Upper lobe of left lung (tissue), 6 donors: ENCODE measurements at regions not wholly inside any gene's neighbourhood (a gene's known extent, or its start where the extent isn't known, plus 50 kb on each side); places are given as distances from the start of the nearest gene placed in this dataset.

Experiments used
- ATAC-seq, 2 donors: fragments of 200-7000 bp; cut with Tn5 transposase; one replicate each; pipeline ENCODE4 v1.9.1; 2022; ENCODE audit warnings: mild to moderate bottlenecking in 2 of 2, moderate library complexity in 2 of 2; ENCODE audit not compliant: low FRiP score in 2 of 2
- DNase-seq, 2 donors: peaks; one replicate each; pipeline ENCODE4 v3.0.0-alpha.2; 2019 to 2020
- H3K27ac ChIP-seq, 4 donors: fragments of 200-600 bp; sonication (generic); one replicate each; pipeline ENCODE4 v1.5.1; 2016 to 2019
- H3K27me3 ChIP-seq, 4 donors: fragments of 200-600 bp; sonication (generic); one replicate each; pipeline ENCODE4 v1.5.1; 2017 to 2019
- H3K36me3 ChIP-seq, 4 donors: fragments of 200-600 bp; sonication (generic); one replicate each; pipeline ENCODE4 v1.5.1; 2016 to 2019
- H3K4me1 ChIP-seq, 4 donors: fragments of 200-600 bp; sonication (generic); one replicate each; pipeline ENCODE4 v1.5.1; 2018 to 2019
- H3K4me3 ChIP-seq, 4 donors: fragments of 200-600 bp; sonication (generic); one replicate each; pipeline ENCODE4 v1.5.1; 2017 to 2019; ENCODE audit warnings: mild to moderate bottlenecking in 2 of 4, moderate library complexity in 1 of 4
- H3K9me3 ChIP-seq, 4 donors: fragments of 200-600 bp; sonication (generic); one replicate each; pipeline ENCODE4 v1.5.1; 2018 to 2019
- CTCF ChIP-seq, 6 experiments: fragments of 450-650 bp in 4 of 6; fragments of 200-600 bp in 2 of 6; sonication (generic) in 2 of 6; IDR thresholded peaks; one replicate each; pipeline ENCODE4 v1.5.1; 2016 to 2019; ENCODE audit warnings: antibody characterized with exemption in 6 of 6
- EP300 ChIP-seq, 4 donors: sonication (generic); formaldehyde crosslinking; IDR thresholded peaks; one replicate each; pipeline ENCODE4 v1.5.1; 2017; ENCODE audit warnings: antibody characterized with exemption in 4 of 4, control low read depth in 2 of 4
- POLR2A ChIP-seq, 4 donors: fragments of 450-650 bp; IDR thresholded peaks; one replicate each; pipeline ENCODE4 v1.5.1; 2016 to 2017; ENCODE audit warnings: antibody characterized with exemption in 4 of 4, mild to moderate bottlenecking in 2 of 4
- POLR2AphosphoS5 ChIP-seq, 2 donors: sonication (generic); formaldehyde crosslinking; IDR thresholded peaks; one replicate each; pipeline ENCODE4 v1.5.1; 2017; ENCODE audit warnings: antibody characterized with exemption in 2 of 2
- WGBS, 2 donors: methylation state at CpG; one replicate each; pipeline ENCODE4 v1.1.5; 2017 to 2018; 5-methylcytosine and 5-hydroxymethylcytosine counted together
- donor health status: DM: no; HTN: no; CAD: no; lungs with moderate emphysema.
- donor health status: DM: no; HTN: yes; CAD: no; lungs with severe emphysema.

DNA sequence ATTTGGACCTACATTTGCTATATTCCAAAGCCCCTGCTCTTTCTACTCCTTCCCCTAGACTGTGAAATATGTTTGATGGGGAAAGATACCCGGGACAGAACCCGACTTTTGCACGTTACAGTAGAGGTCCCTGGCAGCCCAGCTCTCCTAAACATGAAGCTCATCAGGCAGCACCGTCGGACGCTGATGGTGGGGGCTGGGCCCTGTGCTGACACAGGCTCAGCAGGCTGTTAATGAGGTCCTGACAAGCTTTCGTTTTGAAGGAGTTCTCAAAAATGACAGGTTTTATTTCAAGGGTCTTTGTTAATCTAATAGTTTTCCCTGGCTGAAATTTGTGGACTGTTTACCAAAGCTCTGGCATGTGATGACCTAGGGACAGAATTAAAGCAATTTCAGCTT, 102.3 kb downstream of the SLC25A47 start:
- WGBS, 2 donors: 71 to 73% methylated on average over 7 of the region's 7 CpGs
- no peaks in the 10 kb centered on the region for H3K9me3 ChIP-seq
- H3K27ac ChIP-seq: no peak overlapping the region
- peaks cover 0 to 13% (median 2%) of the 10 kb centered on the region in 4 donors for H3K4me1 ChIP-seq
- no peak overlapping the region for H3K4me3 ChIP-seq
- no peaks in the 10 kb centered on the region for H3K27me3 ChIP-seq
- TF ChIP-seq POLR2A (IDR thresholded peaks at IDR 0.05): no peak
- TF ChIP-seq CTCF (IDR thresholded peaks at IDR 0.05): no peak
- TF ChIP-seq POLR2AphosphoS5 (IDR thresholded peaks at IDR 0.05): no peak
- TF ChIP-seq EP300 (IDR thresholded peaks at IDR 0.05): no peak
- ATAC-seq (no peak), DNase-seq (no peak)
- no peaks in the 10 kb centered on the region for H3K36me3 ChIP-seq

DNA sequence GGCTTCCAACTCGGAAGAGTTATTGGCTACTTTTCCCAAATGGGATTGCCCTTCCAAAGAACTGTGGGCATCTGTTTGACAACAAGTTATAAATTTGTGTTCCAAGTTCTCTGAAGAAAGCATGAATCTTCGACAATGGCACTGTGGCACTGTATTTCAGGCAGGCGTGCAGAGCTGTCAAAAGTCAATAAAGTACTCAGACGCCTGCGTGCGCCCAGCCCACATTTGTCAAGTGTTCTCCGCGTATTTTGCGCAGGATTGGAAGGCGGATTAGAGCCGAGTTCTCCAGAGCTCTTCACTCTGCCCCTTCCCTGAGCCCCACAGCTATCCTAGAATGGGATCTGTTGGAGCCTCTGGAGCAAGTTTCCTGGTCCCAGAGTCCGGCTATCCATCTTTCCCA, 103.2 kb downstream of the SLC25A47 start:
- no peak overlapping the region for H3K27ac ChIP-seq
- peaks cover 0 to 13% (median 2%) of the 10 kb centered on the region in 4 donors for H3K4me1 ChIP-seq
- TF ChIP-seq POLR2AphosphoS5 (IDR thresholded peaks at IDR 0.05) (no peak), POLR2A (IDR thresholded peaks at IDR 0.05) (no peak), CTCF (IDR thresholded peaks at IDR 0.05) (no peak), EP300 (IDR thresholded peaks at IDR 0.05) (no peak)
- no peak for DNase-seq
- WGBS, 2 donors: 72 to 78% methylated on average over 12 of the region's 12 CpGs
- no peak overlapping the region for H3K4me3 ChIP-seq
- no peaks in the 10 kb centered on the region for H3K9me3 ChIP-seq
- H3K27me3 ChIP-seq: no peaks in the 10 kb centered on the region
- no peaks in the 10 kb centered on the region for H3K36me3 ChIP-seq
- no peak for ATAC-seq

- DNase-seq (no peak), ATAC-seq (no peak)
- TF ChIP-seq CTCF (IDR thresholded peaks at IDR 0.05): no peak
- TF ChIP-seq POLR2A (IDR thresholded peaks at IDR 0.05): no peak
- no peak for TF ChIP-seq POLR2AphosphoS5 (IDR thresholded peaks at IDR 0.05)
- no peak for TF ChIP-seq EP300 (IDR thresholded peaks at IDR 0.05)
- H3K4me1 ChIP-seq: peaks cover 0 to 13% (median 2%) of the 10 kb centered on the region in 4 donors
- no peaks in the 10 kb centered on the region for H3K36me3 ChIP-seq
- no peaks in the 10 kb centered on the region for H3K27me3 ChIP-seq
- H3K9me3 ChIP-seq: no peaks in the 10 kb centered on the region
- no peak overlapping the region for H3K4me3 ChIP-seq
- no peak overlapping the region for H3K27ac ChIP-seq
- 85 to 94% methylated on average over 6 of the region's 6 CpGs for WGBS, 2 donors
Observed at GRCh38 chr14:100427166-100427565, 104.0 kb downstream of the SLC25A47 start.

GRCh38 chr14:100428727-100429126, 105.6 kb downstream of the SLC25A47 start:
- DNase-seq: no peak
- no peaks in the 10 kb centered on the region for H3K9me3 ChIP-seq
- no peaks in the 10 kb centered on the region for H3K27me3 ChIP-seq
- peaks cover 0 to 13% (median 3%) of the 10 kb centered on the region in 4 donors for H3K4me1 ChIP-seq
- no peak for TF ChIP-seq EP300 (IDR thresholded peaks at IDR 0.05)
- TF ChIP-seq POLR2AphosphoS5 (IDR thresholded peaks at IDR 0.05): no peak
- TF ChIP-seq POLR2A (IDR thresholded peaks at IDR 0.05): no peak
- no peak for TF ChIP-seq CTCF (IDR thresholded peaks at IDR 0.05)
- H3K4me3 ChIP-seq: no peak overlapping the region
- no peaks in the 10 kb centered on the region for H3K36me3 ChIP-seq
- WGBS, 2 donors: 91 to 95% methylated on average over 9 of the region's 9 CpGs
- H3K27ac ChIP-seq: no peak overlapping the region
- no peak for ATAC-seq

GRCh38 chr14:100429537-100429936, 106.4 kb downstream of the SLC25A47 start:
- WGBS, 2 donors: 79 to 98% methylated on average over 2 to 3 of the region's 3 CpGs
- H3K9me3 ChIP-seq: no peaks in the 10 kb centered on the region
- H3K4me1 ChIP-seq: peaks cover 2 to 10% (median 5%) of the 10 kb centered on the region in 4 donors
- no peak for TF ChIP-seq POLR2A (IDR thresholded peaks at IDR 0.05)
- TF ChIP-seq EP300 (IDR thresholded peaks at IDR 0.05): no peak
- no peak for TF ChIP-seq POLR2AphosphoS5 (IDR thresholded peaks at IDR 0.05)
- TF ChIP-seq CTCF (IDR thresholded peaks at IDR 0.05): no peak
- no peak overlapping the region for H3K27ac ChIP-seq
- no peak overlapping the region for H3K4me3 ChIP-seq
- no peaks in the 10 kb centered on the region for H3K36me3 ChIP-seq
- ATAC-seq (no peak), DNase-seq (no peak)
- no peaks in the 10 kb centered on the region for H3K27me3 ChIP-seq
